Umbilical cord (tissue), 1 donor: ENCODE measurements at regions not wholly inside any gene's neighbourhood (a gene's known extent, or its start where the extent isn't known, plus 50 kb on each side); places are given as distances from the start of the nearest gene placed in this dataset.
A peak's percentile ranks its signal among the peaks of the same experiment; 100 is the strongest.
"Not testable (repeated sequence)": the region's sequence is repeated elsewhere in the genome, so short reads cannot be mapped to it uniquely, and the experiment has no call there.

Experiments used
- DNase-seq: peaks from one replicate; pipeline ENCODE4 v3.0.0-alpha.2; 2015; ENCODE audit warnings: low spot score

DNA sequence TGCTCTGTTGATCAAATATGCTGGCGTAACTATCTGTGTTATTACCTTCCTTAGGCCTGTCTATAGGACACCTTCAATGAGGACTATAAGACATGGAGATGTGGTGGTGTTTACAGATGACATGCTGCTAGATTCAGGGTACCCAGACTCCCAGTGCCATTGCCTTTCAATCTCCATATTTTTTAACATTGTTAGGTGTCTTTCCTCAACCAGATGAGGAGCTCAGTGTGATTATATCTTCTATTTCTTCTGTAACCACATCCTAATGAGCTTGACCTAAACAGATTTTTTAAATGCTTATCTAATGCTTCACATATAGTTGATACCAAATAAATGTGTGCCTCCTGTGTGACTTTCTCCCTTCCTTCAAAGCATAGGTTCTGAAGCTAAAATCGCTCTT is 730.1 kb upstream of the NR2F2 start:
- DNase-seq = no peak

DNA sequence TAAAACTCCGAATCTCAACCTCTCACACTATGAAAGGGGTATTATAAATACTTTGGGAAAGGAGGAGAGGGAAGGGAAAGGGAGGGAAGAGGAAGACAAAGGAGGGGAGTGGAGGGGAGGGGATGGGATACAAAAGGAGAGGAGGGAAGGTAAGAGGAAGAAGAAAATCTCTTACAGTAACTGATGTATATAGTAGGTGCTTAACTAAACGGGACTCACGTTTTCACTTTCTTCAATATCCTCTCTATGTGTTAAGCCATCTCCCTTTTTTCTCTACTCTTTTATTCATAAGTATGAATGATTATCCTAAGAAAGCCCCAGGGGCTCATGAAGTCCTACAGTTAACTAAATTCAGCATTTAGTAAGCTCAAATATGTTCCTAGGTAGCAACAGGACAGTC is 729.6 kb upstream of the NR2F2 start:
- no peak for DNase-seq

DNA sequence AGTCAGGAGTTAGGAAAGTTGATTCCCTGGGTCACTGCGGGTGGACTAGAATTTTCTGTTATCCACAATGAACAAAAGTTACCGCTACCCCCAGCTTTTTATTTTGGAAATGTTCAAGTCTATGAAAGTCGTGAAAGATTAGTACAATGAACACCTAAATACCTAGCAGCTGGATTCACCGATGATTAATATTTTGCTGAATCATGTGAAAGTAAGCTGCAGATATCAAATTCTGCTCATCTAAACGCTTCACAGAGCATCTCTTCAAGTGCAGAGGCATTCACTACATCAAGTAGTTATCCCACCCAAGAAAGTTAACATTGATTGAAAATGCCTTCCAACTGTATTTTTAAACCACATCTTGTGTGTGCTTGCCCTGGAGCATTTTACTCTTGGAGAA is 729.0 kb upstream of the NR2F2 start:
- no peak for DNase-seq

DNA sequence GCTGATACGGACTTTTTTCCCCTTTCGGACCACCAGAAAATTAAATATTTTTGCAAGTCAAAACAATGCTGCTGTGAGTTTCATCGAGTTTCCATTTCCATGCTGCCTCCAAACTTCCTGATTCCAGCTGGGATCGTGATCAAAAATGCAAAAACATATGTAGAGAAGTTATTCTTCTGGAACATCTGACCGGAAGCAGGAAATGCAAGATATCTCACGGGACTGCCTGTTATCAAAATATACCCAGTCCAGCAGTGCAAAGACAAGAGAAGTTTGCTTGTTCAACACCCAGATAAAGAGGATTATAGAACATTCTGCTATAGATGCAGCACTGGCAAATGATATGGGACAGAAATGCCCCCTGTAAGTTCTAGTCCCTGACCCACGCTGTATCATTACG is 726.7 kb upstream of the NR2F2 start:
- peak; percentile 73 for DNase-seq

DNA sequence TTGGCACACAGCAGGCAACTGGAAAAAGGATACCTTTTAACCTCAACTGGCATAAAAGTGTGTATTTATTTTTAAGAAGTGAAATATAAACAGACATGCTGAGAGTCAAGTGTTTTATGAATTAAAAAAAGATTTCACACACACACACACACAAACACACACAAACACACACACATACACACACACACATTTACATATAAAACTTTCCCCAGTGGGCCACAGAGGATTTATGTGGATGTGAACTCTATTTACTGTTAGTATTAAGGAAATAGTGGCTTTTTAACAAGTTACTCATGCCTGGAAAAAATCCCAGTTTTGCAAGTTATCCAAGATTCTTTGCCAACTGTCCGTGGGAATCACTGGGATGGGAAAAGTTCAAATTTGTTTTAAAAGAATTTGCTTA is 725.9 kb upstream of the NR2F2 start:
- peak; percentile 90 for DNase-seq

DNA sequence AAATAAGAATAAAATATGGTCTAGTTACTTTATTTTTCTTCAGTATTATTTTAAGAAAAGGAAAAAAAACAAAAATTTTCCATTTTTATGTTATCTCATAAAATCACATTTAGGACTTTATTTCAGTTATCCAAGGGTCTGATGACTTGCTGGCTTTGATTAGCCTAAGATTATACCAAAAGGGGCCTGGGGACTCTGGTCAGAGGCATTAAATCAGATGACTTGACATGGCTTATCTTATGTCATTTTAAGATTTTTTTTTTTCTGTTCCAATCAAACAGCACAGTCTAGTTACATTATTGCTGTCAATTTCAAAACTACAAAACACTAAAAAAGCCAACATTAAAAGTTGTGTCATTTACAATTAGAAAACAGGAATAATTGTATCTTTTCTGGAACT is 725.4 kb upstream of the NR2F2 start:
- DNase-seq = no peak

DNA sequence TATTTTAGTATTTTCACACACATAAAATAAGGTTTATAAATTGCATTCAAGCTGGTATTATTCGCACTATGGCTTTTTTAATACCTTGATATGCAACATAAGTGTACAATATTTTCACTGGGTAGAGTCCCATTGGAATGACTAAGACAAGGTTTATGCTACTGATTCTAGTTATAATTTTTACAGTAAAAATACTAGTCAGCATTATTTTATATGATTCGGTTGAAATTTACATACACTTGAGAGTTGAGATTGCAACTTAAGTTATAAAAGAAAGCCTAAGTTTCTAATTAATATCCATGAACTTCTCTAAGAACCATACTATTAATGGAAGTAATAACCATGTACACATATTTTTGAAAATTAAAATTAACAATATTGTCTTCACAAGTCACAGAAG is 723.9 kb upstream of the NR2F2 start:
- DNase-seq = no peak

DNA sequence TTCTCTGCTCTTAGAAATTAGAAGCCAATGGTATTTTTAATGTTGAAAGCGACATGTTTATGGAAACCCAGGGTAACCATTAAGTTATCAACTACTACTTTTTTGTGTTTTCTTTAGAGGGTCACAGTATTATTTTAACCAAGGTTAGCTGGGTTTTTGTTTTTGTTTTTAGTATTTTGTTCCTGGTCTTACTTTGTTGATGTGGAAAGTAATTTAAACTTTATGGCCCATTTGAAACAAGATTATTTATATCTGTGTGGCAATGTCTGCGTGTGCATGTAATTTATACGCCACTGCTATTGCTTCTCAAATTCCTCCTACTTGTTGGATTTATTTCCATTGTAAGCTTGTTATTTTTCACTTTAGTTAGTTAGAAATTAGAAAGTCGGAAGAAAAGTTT is 722.1 kb upstream of the NR2F2 start:
- no peak for DNase-seq

DNA sequence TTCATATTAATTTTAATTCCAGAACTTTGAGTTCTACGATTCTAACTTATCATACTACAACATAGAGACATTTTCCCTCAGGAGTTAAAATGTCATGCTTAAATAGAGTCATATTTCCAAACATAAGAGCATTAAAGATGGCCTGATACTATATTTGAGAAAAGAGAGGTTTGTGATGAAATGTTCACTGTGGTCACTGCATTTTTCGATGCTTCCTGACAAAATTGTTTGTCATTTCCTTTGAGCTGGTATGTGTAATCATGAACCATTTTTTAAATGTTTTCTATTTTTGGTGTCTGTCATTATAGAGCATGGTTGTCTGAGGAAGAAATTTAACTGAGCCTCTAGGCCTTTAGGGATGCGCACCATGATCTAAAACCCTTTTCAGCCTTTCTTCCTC is 721.4 kb upstream of the NR2F2 start:
- DNase-seq = no peak

DNA sequence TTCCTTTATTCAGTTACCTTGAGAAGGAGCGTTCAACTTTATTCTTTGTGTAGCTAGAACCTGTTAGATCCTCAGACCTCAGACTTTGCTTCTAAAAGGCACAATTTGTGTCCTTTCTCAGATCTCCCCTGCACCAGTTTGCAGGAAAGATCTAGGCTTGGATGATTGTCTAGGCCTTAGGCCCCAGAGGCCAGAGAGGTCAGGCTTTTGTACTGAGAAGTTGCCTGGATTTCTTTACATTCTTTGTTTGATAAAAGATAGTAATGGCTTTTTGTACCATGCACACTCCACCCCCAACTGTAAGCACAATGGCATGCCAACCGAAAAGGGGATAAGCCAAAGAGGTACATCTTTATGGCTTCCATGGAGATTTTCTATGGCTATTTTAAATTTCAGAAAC is 719.6 kb upstream of the NR2F2 start:
- DNase-seq = no peak

DNA sequence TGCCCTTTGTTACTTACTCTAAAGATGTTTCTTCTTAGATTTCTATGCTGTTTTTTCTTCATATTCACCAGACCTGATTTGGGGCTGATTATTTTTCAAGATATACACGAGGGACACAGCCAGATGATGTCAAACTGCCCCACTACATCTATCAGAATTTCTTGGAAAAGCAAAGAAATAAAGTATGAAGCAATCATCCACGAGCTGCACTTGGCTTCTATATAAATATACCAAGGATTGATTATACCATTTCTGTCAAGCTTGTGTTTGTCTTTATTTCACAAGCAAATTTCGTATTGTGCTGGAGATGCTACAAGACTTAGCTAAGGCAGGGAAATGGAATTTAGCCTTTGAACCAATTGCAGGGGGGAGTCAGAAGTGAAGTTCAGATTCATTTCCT is 715.1 kb upstream of the NR2F2 start:
- no peak for DNase-seq

DNA sequence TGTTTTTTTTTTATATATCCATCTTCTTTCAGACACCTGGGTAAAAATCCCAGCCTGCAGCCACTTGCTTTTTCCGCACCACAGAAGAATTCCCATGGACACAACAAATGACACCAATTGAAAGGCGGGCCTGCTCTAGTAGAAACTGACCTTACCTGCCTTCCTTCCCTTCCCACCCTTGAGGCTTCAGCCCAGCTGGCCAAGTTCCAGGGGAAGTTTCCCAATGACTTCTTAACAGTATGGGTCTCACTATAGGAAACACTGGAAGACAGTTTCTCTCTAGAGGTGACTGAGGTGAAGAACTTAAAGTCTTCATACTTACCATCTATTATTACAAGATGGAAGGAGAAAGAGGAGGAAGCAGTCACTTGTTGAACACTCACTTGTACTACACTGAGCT is 714.2 kb upstream of the NR2F2 start:
- DNase-seq = no peak

DNA sequence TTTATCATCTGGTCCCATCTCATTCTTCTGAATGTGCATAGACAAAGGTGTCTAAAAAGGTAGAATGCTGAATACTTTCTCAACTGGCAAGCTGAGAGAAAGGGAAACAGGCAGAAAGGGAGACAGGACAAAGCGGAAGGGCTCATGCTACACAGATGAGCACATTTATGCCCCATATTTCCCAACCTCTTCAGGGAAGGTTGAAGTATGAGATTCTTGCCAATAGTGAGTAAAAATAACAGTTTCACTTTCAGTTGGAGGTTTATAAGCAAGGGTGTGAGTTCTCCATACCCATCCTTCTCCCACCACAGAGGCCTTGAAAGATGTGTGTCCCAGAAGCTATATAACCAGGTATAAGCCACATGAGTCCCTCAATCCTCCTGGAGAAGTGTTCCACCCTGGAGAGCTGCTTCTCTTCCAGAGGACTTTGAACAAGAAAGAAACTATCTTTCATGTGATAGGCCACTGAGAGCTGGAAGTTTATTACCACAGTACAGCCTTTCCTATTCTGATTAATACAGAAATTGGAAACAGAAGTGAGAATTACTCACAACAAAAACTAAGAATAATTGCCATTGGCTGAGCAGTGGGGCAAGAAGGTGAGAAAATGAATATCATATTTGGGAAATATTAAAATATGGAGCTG is 709.4 kb upstream of the NR2F2 start:
- DNase-seq = no peak

DNA sequence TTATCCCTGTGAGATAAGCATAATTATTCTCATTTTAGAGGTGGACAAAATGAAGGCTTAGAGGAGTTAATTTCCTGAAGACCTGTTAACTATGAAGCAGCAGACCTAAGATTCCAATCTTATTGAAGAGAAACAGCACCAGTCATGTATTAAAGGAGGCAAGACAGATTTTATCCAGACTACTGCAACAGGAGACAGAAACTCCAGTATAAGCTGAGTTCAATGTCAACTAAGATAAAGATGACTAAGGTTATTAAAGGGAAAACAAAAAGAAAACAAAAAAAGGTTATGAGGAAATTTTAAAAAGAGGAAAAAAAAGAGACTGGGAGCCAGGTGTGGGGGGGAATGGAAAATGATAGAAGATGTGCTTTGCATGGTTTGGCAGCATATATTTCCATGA is 707.7 kb upstream of the NR2F2 start:
- no peak for DNase-seq

DNA sequence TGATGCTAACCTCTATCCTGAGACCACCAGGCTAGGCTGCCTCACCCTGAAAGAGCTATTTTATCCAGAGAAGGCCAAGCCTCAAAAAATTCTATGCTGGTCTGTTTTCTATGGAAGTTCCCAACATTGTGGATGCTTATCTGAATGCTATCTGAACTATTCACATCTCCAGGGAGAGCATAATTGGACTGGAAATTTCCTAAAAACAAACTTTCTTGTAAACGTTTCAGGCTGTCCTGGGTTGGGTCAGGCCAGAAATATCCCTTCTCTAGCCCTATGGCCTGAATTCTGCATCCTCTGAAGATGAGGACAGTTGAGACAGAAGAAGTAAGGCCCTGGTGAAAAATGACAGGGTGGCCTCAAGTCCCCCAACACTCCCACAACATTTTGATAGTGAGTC is 706.4 kb upstream of the NR2F2 start:
- DNase-seq = no peak

DNA sequence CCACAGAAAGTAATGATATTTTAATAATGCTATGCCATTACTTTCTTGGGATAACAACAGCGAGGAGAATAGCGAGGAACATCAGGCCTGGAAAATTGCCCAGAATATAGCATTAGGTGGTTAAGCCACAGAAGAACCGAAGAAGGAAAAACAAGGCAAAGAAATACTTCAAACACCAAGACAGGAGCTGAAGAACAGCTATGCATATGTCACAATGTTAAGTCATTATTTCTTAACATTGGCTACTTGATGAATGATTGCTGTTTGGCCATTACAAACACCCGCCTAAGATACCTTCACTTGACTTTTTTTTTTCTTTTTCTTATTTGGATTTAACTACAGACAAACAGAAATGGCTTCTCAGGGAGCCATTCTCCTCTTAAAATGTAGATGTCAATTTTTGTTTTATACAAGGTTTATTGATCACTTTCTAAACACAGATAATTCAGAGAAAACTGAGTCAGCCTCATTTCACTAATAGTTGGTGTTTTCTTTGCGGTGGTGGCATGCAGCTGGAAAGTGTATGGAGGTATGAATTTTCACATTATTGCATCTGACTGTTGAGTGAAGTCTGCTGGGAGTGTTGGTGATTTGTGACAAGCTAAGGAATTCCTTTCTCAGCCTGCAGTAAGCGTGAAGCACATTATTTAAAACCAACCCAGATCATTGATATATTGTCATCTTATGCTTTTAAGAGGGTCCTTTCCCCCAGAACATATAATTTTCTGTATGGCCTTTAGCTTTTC is 705.7 kb upstream of the NR2F2 start:
- DNase-seq = no peak

DNA sequence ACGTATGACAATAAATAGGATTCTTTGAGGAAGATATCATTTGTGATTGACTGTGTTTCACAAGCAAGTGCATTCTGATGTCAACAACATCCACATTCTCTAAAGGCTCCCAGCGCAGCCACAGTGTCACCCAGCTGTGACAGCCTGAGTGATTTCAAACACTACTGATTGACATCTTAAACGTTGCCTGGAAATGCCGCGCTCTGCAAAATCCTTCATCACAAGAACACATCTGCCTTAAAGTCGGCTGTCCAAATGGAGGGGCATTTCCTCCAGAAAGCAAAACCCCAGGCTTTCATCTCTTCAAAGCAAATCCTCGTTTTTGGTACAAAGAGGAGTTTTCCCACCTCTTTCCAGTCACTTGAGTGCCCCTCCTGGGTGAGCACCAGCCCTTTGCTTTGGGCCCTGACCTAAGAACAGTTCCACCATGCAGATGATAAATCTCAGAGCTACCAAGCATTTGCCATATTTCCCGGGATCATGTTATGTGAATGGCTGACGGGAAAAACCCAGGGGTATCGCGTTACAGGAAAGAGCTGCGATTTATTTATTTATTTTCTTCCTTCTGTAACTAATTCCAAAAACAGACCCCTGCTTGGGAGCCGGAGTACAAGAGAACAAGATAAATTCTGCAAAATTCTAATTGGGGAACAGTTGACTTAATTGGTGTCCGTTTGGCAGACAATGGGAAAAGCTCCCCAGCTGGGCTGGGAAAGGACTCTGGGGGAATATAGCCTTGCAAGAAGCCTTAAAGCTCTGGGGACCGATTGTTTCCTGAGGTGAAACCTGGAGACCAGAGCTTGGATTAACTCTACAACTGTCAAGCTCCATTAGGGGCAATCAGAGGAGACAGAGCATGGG is 703.8 kb upstream of the NR2F2 start:
- DNase-seq = no peak

DNA sequence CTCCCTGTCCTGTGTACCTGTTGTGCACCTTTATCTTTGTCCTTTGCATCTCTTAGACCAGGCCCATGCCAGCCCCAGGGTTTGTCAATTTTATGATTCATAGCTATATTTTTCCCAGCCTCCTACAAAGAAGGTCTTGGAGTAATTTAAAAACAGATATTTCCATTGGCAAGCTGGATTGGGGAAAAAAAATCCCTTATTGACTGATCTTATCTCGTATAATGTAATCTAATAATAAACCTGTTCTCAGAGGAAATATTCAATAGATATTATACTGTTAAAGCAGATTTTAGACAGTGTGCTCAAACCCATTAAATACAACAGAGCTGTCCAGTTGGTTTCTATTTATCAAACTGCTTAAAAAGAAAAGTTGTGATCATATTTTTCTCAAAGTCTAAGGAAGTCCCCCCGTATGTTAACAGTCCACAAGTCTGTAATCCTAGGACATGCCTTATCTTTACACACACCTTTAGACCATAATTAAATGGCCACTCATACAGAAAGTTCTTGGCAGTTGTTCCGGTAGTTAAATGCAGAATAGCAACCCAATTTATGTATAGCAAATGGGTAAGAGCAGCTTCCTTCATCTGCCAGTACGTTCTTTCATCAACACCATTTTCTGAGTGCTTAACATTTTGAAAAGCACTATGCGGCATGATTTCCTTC is 700.9 kb upstream of the NR2F2 start:
- DNase-seq = no peak

DNA sequence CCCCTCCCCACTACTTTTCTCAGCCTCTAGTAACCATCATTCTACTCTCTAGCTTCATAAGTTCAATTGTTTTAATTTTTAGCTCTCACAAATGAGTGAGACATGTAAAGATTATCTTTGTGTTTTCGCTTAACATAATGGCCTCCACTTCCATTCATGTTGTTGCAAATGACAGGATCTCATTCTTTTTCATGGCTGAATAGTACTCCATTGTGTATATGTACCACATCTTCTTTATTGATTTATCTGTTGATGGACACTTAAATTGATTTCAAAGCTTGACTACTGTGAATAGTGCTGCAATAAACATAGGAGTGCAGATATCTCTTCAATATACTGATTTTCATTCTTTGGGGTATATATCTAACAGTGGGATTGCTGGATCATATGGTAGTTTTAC is 699.8 kb upstream of the NR2F2 start:
- DNase-seq = no peak

DNA sequence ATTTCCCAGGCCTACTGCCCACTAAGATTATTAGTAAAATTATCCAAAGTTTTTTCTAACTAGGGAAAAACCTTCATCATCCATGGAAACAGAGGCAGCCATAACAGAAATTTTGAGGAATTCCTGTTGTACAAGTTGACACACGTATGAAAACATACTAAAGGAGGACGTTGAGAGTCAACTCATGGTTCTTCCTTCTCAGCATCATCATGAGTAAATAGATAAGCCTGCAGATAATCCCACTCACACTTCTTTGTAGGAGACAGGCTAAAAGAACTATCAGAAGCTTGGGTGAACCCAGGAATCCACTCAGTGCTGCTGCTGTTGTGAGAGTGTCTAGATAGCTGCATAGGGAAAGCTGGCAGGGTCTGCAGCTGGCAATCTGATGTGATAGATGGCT is 694.8 kb upstream of the NR2F2 start:
- no peak for DNase-seq

DNA sequence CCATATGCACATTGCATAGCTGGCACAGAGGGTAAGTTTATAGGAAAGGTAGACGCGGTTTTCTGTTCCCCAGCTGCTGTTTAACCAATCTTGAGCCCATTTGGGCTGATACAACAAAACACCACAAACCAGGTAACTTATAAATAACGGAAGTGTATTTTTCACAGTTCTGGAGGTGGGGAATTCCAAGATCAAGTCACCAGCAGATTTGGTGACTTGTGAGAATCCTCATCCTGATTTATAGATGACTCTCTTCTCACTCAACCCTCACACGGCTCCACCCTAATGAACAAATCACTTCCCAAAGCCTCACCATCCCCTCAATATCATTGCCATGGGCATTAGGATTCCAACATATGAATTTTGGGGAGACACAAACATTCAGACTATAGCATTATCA is 694.4 kb upstream of the NR2F2 start:
- no peak for DNase-seq

DNA sequence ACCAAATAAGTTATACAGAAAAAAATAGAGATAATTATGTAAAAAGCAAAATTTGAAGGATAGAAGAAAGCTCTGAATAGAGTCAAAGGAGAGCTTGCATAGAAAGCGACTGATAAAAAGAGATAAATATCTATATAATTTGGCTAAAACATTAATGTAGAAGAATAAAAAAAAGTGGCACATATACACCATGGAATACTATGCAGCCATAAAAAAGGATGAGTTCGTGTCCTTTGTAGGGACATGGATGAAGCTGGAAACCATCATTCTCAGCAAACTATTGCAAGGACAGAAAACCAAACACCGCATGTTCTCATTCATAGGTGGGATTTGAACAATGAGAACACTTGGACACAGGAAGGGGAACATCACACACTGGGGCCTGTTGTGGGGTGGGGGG is 693.3 kb upstream of the NR2F2 start:
- DNase-seq = not testable (repeated sequence)
